GM12878 (cell line): ENCODE measurements at regions not wholly inside any gene's neighbourhood (a gene's known extent, or its start where the extent isn't known, plus 50 kb on each side); places are given as distances from the start of the nearest gene placed in this dataset.
A peak's percentile ranks its signal among the peaks of the same experiment; 100 is the strongest.

Experiments used
- BCLAF1 ChIP-seq: fragments of 450-650 bp; IDR thresholded peaks from 2 replicates; pipeline ENCODE4 v1.6.1; 2017; ENCODE audit warnings: antibody characterized with exemption, mild to moderate bottlenecking, moderate library complexity
- CBX5 ChIP-seq: sonication (generic); IDR thresholded peaks from 2 replicates; pipeline ENCODE4 v1.6.1; 2016; ENCODE audit warnings: low read depth, moderate library complexity, mild to moderate bottlenecking, inconsistent platforms
- CREM ChIP-seq: IDR thresholded peaks from 2 replicates; pipeline ENCODE4 v1.6.1; 2014; ENCODE audit warnings: antibody characterized with exemption, low read depth
- EP300 ChIP-seq, 2 experiments: fragments of 150-350 bp in 1 of 2; IDR thresholded peaks; 2 replicates each; pipeline ENCODE4 v1.6.1; 2011 to 2012; ENCODE audit warnings: low read depth in 2 of 2, low read length in 2 of 2, borderline replicate concordance in 1 of 2, improper control_type of control experiment in 1 of 2, inconsistent platforms in 1 of 2; ENCODE audit not compliant: control insufficient read depth in 1 of 2
- EZH2 ChIP-seq: IDR thresholded peaks from 2 replicates; pipeline ENCODE4 v1.6.1; 2012; ENCODE audit warnings: low read depth, mild to moderate bottlenecking, control low read depth, inconsistent platforms, low read length, borderline replicate concordance; ENCODE audit not compliant: control insufficient read depth
- IKZF1 ChIP-seq: fragments of 450-650 bp; conservative IDR thresholded peaks from 2 replicates; pipeline ENCODE4 v1.6.1; 2017; ENCODE audit warnings: antibody characterized with exemption, mild to moderate bottlenecking
- RUNX3 ChIP-seq: IDR thresholded peaks from 2 replicates; pipeline ENCODE4 v1.6.1; 2012; ENCODE audit warnings: low read length, inconsistent platforms
- SKIL ChIP-seq: fragments of 450-650 bp; IDR thresholded peaks from 2 replicates; pipeline ENCODE4 v1.6.1; 2017; ENCODE audit warnings: mild to moderate bottlenecking, low read depth, inconsistent platforms; ENCODE audit not compliant: poor library complexity, severe bottlenecking
- SP1 ChIP-seq: IDR thresholded peaks from one replicate; pipeline ENCODE4 v1.6.1; 2011; ENCODE audit warnings: low read depth, low read length
- SPI1 ChIP-seq: IDR thresholded peaks from 2 replicates; pipeline ENCODE4 v1.6.1; 2011; ENCODE audit warnings: low read depth, mild to moderate bottlenecking, low read length, moderate library complexity, borderline replicate concordance; ENCODE audit not compliant: insufficient read depth
- SUZ12 ChIP-seq: fragments of 200-600 bp; sonication (generic); IDR thresholded peaks from one replicate; pipeline ENCODE4 v1.6.1; 2018; ENCODE audit warnings: antibody characterized with exemption, mild to moderate bottlenecking; ENCODE audit not compliant: unreplicated experiment
- TBL1XR1 ChIP-seq: IDR thresholded peaks from 2 replicates; pipeline ENCODE4 v1.6.1; 2012; ENCODE audit warnings: low read depth, low read length, improper control_type of control experiment
- ZNF24 ChIP-seq: fragments of 450-650 bp; IDR thresholded peaks from 2 replicates; pipeline ENCODE4 v1.6.1; 2017; ENCODE audit warnings: antibody characterized with exemption, mild to moderate bottlenecking
- ZSCAN29 ChIP-seq: fragments of 450-650 bp; IDR thresholded peaks from 2 replicates; pipeline ENCODE4 v1.6.1; 2017; ENCODE audit warnings: mild to moderate bottlenecking, moderate library complexity
- TF ChIP-seq, protein P1 (sequence below): IDR thresholded peaks from 2 replicates; pipeline ENCODE4 v1.6.1; 2011; ENCODE audit warnings: borderline replicate concordance, low read depth, mild to moderate bottlenecking, moderate library complexity, mixed read lengths, low read length; ENCODE audit not compliant: insufficient read depth; ENCODE audit errors: extremely low read length
- TF ChIP-seq, protein P2 (sequence below): fragments of 450-650 bp; IDR thresholded peaks from 2 replicates; pipeline ENCODE4 v1.6.1; 2017; ENCODE audit warnings: low read depth, mild to moderate bottlenecking, moderate library complexity
- TF ChIP-seq, protein P3 (sequence below): fragments of 450-650 bp; IDR thresholded peaks from 2 replicates; pipeline ENCODE4 v1.6.1; 2014; ENCODE audit warnings: mild to moderate bottlenecking
- TF ChIP-seq, protein P4 (sequence below): fragments of 450-650 bp; formaldehyde crosslinking; IDR thresholded peaks from 2 replicates; pipeline ENCODE4 v1.5.0; 2022; ENCODE audit warnings: mild to moderate bottlenecking, missing genetic modification characterization

DNA sequence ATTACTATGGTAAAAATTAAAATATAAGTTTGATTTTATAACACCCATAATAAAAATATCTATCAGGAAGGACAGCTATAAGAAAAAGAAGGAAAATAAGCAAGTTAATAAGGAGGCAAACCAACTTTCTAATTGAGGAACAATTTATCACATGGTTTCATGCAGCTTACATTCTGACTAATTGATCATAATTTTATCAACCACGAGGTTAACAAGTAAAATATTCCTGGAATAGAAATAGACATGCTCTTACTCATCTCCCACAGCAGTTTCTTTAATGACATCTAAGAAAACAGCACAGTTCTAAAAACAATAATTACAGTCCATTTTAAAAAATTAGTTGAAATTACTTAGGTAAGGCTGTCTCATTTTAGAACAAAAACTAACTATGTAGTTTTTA is 130.8 kb upstream of the KRR1 start (continued):
- TF ChIP-seq, protein P1, sequence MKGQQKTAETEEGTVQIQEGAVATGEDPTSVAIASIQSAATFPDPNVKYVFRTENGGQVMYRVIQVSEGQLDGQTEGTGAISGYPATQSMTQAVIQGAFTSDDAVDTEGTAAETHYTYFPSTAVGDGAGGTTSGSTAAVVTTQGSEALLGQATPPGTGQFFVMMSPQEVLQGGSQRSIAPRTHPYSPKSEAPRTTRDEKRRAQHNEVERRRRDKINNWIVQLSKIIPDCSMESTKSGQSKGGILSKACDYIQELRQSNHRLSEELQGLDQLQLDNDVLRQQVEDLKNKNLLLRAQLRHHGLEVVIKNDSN = no peak
- peak; percentile 56 to 77 for TF ChIP-seq EP300 (IDR thresholded peaks at IDR 0.05; ENCODE audit: borderline replicate concordance in 1 of 2, control insufficient read depth in 1 of 2, low read depth in 2 of 2, low read length in 2 of 2)
- TF ChIP-seq SUZ12 = no peak
- no peak for TF ChIP-seq EZH2
- TF ChIP-seq RUNX3 = peak; percentile 44; the same call in 1 of the 2 replicates
- TF ChIP-seq IKZF1 = peak; percentile 41; the same call in 1 of the 2 replicates
- TF ChIP-seq BCLAF1 = no peak
- no peak for TF ChIP-seq ZNF24
- TF ChIP-seq SP1 = no peak
- TF ChIP-seq, protein P2, sequence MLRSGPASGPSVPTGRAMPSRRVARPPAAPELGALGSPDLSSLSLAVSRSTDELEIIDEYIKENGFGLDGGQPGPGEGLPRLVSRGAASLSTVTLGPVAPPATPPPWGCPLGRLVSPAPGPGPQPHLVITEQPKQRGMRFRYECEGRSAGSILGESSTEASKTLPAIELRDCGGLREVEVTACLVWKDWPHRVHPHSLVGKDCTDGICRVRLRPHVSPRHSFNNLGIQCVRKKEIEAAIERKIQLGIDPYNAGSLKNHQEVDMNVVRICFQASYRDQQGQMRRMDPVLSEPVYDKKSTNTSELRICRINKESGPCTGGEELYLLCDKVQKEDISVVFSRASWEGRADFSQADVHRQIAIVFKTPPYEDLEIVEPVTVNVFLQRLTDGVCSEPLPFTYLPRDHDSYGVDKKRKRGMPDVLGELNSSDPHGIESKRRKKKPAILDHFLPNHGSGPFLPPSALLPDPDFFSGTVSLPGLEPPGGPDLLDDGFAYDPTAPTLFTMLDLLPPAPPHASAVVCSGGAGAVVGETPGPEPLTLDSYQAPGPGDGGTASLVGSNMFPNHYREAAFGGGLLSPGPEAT = peak; percentile 55; the same call in 1 of the 2 replicates
- no peak for TF ChIP-seq ZSCAN29
- no peak for TF ChIP-seq SPI1
- TF ChIP-seq, protein P3, sequence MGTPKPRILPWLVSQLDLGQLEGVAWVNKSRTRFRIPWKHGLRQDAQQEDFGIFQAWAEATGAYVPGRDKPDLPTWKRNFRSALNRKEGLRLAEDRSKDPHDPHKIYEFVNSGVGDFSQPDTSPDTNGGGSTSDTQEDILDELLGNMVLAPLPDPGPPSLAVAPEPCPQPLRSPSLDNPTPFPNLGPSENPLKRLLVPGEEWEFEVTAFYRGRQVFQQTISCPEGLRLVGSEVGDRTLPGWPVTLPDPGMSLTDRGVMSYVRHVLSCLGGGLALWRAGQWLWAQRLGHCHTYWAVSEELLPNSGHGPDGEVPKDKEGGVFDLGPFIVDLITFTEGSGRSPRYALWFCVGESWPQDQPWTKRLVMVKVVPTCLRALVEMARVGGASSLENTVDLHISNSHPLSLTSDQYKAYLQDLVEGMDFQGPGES = no peak
- TF ChIP-seq SKIL = peak; percentile 44
- no peak for TF ChIP-seq TBL1XR1
- TF ChIP-seq, protein P4, sequence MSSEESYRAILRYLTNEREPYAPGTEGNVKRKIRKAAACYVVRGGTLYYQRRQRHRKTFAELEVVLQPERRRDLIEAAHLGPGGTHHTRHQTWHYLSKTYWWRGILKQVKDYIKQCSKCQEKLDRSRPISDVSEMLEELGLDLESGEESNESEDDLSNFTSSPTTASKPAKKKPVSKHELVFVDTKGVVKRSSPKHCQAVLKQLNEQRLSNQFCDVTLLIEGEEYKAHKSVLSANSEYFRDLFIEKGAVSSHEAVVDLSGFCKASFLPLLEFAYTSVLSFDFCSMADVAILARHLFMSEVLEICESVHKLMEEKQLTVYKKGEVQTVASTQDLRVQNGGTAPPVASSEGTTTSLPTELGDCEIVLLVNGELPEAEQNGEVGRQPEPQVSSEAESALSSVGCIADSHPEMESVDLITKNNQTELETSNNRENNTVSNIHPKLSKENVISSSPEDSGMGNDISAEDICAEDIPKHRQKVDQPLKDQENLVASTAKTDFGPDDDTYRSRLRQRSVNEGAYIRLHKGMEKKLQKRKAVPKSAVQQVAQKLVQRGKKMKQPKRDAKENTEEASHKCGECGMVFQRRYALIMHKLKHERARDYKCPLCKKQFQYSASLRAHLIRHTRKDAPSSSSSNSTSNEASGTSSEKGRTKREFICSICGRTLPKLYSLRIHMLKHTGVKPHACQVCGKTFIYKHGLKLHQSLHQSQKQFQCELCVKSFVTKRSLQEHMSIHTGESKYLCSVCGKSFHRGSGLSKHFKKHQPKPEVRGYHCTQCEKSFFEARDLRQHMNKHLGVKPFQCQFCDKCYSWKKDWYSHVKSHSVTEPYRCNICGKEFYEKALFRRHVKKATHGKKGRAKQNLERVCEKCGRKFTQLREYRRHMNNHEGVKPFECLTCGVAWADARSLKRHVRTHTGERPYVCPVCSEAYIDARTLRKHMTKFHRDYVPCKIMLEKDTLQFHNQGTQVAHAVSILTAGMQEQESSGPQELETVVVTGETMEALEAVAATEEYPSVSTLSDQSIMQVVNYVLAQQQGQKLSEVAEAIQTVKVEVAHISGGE (CRISPR knock-in tag) = no peak
- no peak for TF ChIP-seq CREM
- TF ChIP-seq CBX5 = no peak
